ENCODE measurements at regions not wholly inside any gene's neighbourhood (a gene's known extent, or its start where the extent isn't known, plus 50 kb on each side); places are given as distances from the start of the nearest gene placed in this dataset.

DNA sequence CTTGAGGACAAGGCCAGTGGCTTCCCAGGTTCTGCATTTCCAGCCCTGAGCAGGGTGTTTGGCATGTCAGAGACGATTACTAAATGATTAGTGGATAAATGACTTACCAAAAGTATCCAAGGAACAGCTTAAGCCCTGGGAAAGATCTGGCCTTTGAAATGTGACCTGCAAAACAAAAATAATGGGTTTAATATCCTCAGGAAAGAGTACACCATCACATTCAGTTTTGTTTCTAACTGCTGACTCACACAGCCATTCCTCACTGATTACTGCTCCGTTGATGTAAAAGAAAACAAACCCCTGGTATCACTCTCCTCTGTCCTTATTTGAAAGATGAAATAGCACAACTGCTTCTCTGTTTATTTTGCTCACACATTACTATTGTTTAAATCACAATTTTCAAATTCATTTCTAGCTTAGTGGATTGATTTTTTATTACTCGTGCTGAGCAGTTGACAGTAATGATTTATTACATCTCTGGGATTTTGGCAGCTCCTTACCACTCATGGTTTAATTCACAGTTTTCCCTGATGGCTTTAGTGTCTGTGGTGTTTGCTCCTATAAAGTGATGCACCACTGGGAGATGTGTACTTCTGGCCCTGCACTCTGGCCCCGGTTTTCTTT is 117.0 kb downstream of the CBLL2 start:
- Histone ChIP-seq H3K27ac (no peak overlapping the region), H3K27me3 (no peaks in the 10 kb centered on the region), H3K36me3 (no peaks in the 10 kb centered on the region), H3K9ac (ENCODE audit: low read depth in 2 of 2, low read length in 2 of 2) (no peak overlapping the region), H3K9me3 (no peaks in the 10 kb centered on the region), H3K4me3 (no peak overlapping the region), H3K4me1 (no peaks in the 10 kb centered on the region)
- DNase-seq = no peak
- TF ChIP-seq CTCF (IDR thresholded peaks at IDR 0.05) = no peak
- intact Hi-C loops (cut with DNase I) = no loop called here

DNA sequence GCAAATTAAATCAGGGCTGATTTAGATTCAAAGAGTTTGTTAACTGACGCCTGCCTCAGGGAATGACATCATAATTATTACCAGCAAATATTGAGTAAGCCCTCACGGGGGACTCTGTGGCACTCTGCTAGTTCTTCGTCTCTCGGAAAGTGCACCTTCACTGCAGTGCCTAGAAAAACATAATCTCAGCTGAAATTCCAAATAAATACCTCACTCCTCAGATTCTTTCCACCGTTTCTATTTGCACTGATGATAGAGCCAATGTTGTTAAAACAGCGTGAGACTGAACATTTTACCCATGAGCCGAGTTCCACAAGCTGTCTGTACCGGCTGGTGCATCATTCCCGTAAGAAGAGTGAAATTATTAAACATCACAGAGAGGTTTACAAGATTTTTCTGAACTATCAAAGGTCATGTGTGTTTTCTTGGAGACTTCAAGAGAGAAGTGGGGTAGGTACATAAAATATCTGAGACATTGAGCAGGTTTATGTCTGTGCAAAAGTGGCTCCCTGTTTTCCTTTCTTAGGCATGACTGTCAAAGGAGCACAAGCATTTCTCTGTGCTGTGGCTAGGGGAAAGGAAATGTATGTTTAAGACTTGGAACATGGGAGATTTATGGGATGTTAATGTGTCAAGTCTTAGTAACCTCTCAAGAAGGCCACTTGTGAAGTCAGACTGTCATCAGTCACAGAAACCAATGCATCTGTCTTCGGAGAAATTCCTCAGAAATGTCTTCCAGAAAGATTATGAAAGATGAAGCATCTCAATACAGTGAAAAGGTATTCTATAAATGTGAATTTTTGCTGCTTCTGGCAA is 119.6 kb downstream of the CBLL2 start:
- H3K9me3 ChIP-seq = no peaks in the 10 kb centered on the region
- intact Hi-C loops (cut with DNase I) = no loop called here
- TF ChIP-seq CTCF (IDR thresholded peaks at IDR 0.05) = no peak

GRCh38 chrX:22395372-22395771 is 122.7 kb downstream of the CBLL2 start:
- Histone ChIP-seq H3K36me3 (no peaks in the 10 kb centered on the region), H3K4me3 (no peak overlapping the region), H3K9ac (ENCODE audit: low read depth in 2 of 2, low read length in 2 of 2) (no peak overlapping the region), H3K27me3 (no peaks in the 10 kb centered on the region), H3K9me3 (no peaks in the 10 kb centered on the region), H3K27ac (no peak overlapping the region), H3K4me1 (no peaks in the 10 kb centered on the region)
- intact Hi-C loops (cut with DNase I) = no loop called here
- no peak for TF ChIP-seq CTCF (IDR thresholded peaks at IDR 0.05)
- no peak for DNase-seq

More for the DNA sequence above, 119.6 kb downstream of the CBLL2 start:
- Histone ChIP-seq H3K27ac (no peak overlapping the region), H3K36me3 (no peaks in the 10 kb centered on the region), H3K9ac (ENCODE audit: low read depth in 2 of 2, low read length in 2 of 2) (no peak overlapping the region), H3K4me3 (no peak overlapping the region), H3K4me1 (no peaks in the 10 kb centered on the region), H3K27me3 (no peaks in the 10 kb centered on the region)
- no peak for DNase-seq

GRCh38 chrX:22396408-22396807 is 123.7 kb downstream of the CBLL2 start:
- H3K36me3 ChIP-seq = no peaks in the 10 kb centered on the region
- no peak overlapping the region for H3K9ac ChIP-seq (ENCODE audit: low read depth in 2 of 2, low read length in 2 of 2)
- H3K27me3 ChIP-seq = no peaks in the 10 kb centered on the region
- H3K4me1 ChIP-seq = no peaks in the 10 kb centered on the region
- no peak overlapping the region for H3K27ac ChIP-seq
- no peaks in the 10 kb centered on the region for H3K9me3 ChIP-seq
- no peak for DNase-seq
- TF ChIP-seq CTCF (IDR thresholded peaks at IDR 0.05) = no peak
- H3K4me3 ChIP-seq = no peak overlapping the region
- intact Hi-C loops (cut with DNase I) = no loop called here

DNA sequence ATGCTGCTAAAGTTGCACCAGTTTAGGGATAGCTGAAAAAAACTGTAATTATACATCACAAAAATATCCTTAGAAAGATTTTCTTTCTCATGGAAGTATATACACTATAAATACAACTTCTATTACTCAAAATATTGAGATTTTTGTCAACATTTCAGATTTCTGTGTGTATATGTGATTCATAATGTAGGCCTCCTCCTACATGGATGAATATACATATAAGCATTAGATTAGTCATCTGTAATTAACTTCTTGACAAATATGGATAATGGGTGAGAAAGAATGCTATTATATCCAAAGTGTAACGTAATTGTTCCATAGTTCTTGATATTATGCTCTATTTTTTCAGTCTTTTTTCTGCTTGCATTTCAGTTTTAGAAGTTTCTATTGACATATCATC is 124.9 kb downstream of the CBLL2 start:
- Histone ChIP-seq H3K4me1 (no peaks in the 10 kb centered on the region), H3K27ac (no peak overlapping the region), H3K36me3 (no peaks in the 10 kb centered on the region), H3K27me3 (no peaks in the 10 kb centered on the region), H3K9me3 (no peaks in the 10 kb centered on the region), H3K9ac (ENCODE audit: low read depth in 2 of 2, low read length in 2 of 2) (no peak overlapping the region), H3K4me3 (no peak overlapping the region)
- DNase-seq = no peak
- no peak for TF ChIP-seq CTCF (IDR thresholded peaks at IDR 0.05)
- intact Hi-C loops (cut with DNase I) = no loop called here

All from colonic mucosa (tissue), 4 donors.